NCI-H2196 (cell line): ENCODE measurements at regions not wholly inside any gene's neighbourhood (a gene's known extent, or its start where the extent isn't known, plus 50 kb on each side); places are given as distances from the start of the nearest gene placed in this dataset.

Experiments used
- DNase-seq: peaks from one replicate; lab custom pipeline; 2025; ENCODE audit not compliant: unreplicated experiment; lab: John Stamatoyannopoulos, UW

GRCh38 chrX:25066131-25066530 is 50.4 kb upstream of the ARX start:
- no peak for DNase-seq
